ENCODE measurements at regions not wholly inside any gene's neighbourhood (a gene's known extent, or its start where the extent isn't known, plus 50 kb on each side); places are given as distances from the start of the nearest gene placed in this dataset.
"Not testable (repeated sequence)": the region's sequence is repeated elsewhere in the genome, so short reads cannot be mapped to it uniquely, and the experiment has no call there.

DNA sequence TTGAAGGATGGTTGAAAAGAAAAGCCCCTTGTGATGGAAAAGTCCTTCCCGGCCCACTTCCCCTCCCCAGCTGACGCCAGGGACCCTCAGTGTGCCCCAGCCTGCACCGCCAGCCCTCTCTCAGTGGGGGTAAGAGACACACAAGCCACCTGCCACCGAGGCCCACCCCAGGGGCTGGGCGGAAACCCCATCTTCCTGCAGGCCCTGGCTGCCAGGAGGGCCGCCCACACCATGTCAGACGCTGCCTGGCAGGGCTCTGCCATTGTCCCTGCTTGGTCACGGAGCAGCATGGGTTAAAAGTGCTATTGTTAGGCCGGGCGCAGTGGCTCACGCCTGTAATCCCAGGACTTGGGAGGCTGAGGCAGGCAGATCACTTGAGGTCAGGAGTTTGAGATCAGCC is 142.0 kb upstream of the ZNF469 start:
- TF ChIP-seq, protein P1, sequence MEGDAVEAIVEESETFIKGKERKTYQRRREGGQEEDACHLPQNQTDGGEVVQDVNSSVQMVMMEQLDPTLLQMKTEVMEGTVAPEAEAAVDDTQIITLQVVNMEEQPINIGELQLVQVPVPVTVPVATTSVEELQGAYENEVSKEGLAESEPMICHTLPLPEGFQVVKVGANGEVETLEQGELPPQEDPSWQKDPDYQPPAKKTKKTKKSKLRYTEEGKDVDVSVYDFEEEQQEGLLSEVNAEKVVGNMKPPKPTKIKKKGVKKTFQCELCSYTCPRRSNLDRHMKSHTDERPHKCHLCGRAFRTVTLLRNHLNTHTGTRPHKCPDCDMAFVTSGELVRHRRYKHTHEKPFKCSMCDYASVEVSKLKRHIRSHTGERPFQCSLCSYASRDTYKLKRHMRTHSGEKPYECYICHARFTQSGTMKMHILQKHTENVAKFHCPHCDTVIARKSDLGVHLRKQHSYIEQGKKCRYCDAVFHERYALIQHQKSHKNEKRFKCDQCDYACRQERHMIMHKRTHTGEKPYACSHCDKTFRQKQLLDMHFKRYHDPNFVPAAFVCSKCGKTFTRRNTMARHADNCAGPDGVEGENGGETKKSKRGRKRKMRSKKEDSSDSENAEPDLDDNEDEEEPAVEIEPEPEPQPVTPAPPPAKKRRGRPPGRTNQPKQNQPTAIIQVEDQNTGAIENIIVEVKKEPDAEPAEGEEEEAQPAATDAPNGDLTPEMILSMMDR (IDR thresholded peaks at IDR 0.05): not testable (repeated sequence)
- TF ChIP-seq USF2, REST (IDR thresholded peaks at IDR 0.05): not testable (repeated sequence)
